Bone marrow (tissue), 2 donors: ENCODE measurements at regions not wholly inside any gene's neighbourhood (a gene's known extent, or its start where the extent isn't known, plus 50 kb on each side); places are given as distances from the start of the nearest gene placed in this dataset.

ENCODE experiments used
- DNase-seq, 2 donors: peaks; one replicate each; lab custom pipeline; 2025; lab: John Stamatoyannopoulos, UW

DNA sequence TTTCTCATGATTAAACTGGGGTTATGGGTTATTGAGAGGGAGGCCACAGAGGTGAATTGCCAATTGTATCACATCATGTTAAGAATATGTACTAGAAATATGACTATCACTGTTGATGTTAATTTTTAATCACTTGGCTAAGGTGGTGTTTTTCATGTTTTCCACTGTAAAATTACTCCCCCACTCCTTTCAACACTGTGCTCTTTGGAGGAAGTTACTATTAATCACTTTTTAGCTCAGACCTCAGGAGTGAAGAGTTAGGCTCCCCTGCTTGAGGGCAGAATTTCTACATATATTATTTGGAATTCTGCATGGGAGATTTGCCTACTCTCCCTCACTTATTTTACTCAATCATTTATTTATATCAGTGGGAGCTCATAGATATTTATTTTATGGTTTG, 76.0 kb upstream of the OSR1 start:
- DNase-seq: no peak

DNA sequence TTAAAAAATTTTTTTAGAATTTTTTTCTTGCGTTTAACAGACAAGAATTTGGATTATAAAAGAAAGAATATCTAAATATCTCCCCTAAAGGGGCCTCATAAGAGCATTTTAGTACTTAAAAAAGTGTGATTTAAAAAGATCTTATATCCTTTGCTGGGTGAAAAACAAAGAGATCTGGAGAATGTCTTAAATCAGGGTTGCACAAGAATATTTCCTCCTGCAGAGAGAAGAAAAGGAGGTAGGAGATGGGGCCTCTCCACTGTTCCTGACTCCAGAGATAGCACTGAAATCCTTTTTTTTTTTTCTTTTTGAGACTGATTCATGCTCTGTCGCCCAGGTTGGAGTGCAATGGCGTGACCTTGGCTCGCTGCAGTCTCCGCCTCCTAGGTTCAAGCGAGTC, 68.5 kb upstream of the OSR1 start:
- no peak for DNase-seq

DNA sequence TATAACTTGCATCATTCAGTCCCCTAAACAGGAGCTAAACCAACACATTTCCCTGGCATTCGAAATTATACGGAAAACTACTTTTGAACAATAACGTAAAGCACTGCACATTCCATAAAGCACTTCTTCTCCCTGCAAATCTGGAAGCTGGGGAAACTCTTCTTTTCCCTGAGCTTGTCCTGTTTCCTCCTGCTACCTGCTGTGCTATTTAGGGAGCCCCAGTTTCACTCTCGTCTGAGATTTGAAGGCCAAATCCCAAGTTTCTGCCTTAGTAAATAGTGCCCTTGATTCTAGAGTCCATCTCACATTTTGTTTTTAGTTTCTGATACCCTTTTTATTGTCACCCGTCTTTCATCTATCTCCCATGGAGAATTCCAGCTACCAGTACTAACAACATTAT, 67.7 kb upstream of the OSR1 start:
- DNase-seq: no peak

DNA sequence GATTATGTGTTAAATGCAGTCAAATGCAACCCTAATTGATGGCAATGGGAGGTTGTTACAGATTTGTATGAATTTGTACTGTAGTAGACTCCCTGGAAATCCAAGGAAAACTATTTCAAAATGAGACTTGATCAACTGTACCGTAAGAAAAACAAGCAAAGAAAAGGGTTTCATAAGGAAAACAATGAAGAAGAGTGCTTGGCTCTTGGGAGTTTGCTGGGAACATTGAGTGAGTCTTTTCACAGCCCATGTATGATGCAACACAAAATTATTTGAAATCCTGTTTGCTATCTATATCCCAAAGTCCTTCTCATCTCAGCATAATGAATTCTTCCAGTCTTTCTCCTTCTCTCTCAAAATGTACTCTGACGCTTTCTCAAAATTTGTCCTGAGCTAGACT, 67.0 kb upstream of the OSR1 start:
- no peak for DNase-seq

GRCh38 chr2:19419211-19419880, 60.9 kb upstream of the OSR1 start:
- DNase-seq: no peak

- no peak for DNase-seq
These were observed 58.6 kb upstream of the OSR1 start for GRCh38 chr2:19416784-19417684.

GRCh38 chr2:19416083-19416482, 57.7 kb upstream of the OSR1 start:
- no peak for DNase-seq

DNA sequence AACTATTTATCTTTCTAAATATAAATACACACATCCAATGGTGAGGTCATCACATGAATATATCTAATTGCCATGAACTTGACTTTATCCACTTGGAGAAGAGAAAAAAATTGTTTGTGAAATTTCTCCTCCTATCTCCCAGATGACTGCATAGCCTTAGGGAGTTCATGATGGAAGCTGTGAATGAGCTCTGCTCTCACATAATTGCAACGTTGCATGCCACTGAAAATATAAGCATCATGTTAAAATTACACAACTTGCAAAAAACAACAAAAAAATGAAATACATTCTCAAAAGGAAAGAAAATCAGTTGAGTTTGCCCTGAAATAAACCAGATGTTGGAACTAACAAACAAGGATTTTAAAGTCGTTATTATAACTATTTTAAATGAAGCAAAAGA, 50.6 kb upstream of the OSR1 start:
- no peak for DNase-seq

DNA sequence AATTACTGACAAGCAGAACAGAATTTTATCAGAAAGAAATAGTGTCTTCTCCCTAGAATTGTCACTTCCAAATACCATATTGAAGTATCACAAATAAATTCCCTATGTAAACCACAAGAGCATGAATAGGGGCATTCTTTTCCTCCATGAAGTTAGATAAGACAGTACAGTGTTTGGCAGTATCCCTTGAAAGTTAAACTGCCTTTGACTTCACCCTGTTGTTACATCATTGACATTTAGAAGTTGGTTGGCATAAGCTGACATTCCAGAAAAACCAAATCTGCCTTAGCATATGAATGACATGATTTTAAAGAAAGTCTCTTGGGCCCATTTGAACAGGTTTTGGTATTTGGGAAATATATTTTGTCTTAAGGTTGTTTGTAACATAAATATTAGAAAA, 50.2 kb upstream of the OSR1 start:
- no peak for DNase-seq
